Dendritic cell treated with granulocyte-macrophage colony-stimulating factor and Interleukin-4, amounts not matched to agents 40 ng/mL and 50 ng/mL, for 4 days (primary cell): ENCODE measurements at regions not wholly inside any gene's neighbourhood (a gene's known extent, or its start where the extent isn't known, plus 50 kb on each side); places are given as distances from the start of the nearest gene placed in this dataset.

Source experiments
- H3K27ac Mint-ChIP-seq: one replicate; pipeline ENCODE4 v1.8.0; 2022; ENCODE audit warnings: mild to moderate bottlenecking, mixed read lengths
- H3K27me3 Mint-ChIP-seq: one replicate; pipeline ENCODE4 v1.8.0; 2022; ENCODE audit warnings: mild to moderate bottlenecking, mixed read lengths
- H3K36me3 Mint-ChIP-seq: one replicate; pipeline ENCODE4 v1.8.0; 2022; ENCODE audit warnings: low read depth, mixed read lengths
- H3K4me1 Mint-ChIP-seq: one replicate; pipeline ENCODE4 v1.8.0; 2022; ENCODE audit warnings: low read depth, mixed read lengths
- H3K4me3 Mint-ChIP-seq: one replicate; pipeline ENCODE4 v1.8.0; 2022; ENCODE audit warnings: mild to moderate bottlenecking, moderate library complexity, mixed read lengths
- H3K9me3 Mint-ChIP-seq: one replicate; pipeline ENCODE4 v1.8.0; 2022; ENCODE audit warnings: mixed read lengths
- intact Hi-C: fragments of 100-400 bp; cut with micrococcal nuclease; formaldehyde crosslinking; loops from one replicate; pipeline ENCODE4 v1.15.0; 2022

GRCh38 chr6:158869826-158870648 lies 50.9 kb upstream of the EZR start:
- intact Hi-C loops = loop anchor here (1.0 kb wide), 2 partner anchors 17 to 52 kb away; no protein-coding TSS in a partner anchor
- no peaks in the 10 kb centered on the region for H3K9me3 Mint-ChIP-seq

DNA sequence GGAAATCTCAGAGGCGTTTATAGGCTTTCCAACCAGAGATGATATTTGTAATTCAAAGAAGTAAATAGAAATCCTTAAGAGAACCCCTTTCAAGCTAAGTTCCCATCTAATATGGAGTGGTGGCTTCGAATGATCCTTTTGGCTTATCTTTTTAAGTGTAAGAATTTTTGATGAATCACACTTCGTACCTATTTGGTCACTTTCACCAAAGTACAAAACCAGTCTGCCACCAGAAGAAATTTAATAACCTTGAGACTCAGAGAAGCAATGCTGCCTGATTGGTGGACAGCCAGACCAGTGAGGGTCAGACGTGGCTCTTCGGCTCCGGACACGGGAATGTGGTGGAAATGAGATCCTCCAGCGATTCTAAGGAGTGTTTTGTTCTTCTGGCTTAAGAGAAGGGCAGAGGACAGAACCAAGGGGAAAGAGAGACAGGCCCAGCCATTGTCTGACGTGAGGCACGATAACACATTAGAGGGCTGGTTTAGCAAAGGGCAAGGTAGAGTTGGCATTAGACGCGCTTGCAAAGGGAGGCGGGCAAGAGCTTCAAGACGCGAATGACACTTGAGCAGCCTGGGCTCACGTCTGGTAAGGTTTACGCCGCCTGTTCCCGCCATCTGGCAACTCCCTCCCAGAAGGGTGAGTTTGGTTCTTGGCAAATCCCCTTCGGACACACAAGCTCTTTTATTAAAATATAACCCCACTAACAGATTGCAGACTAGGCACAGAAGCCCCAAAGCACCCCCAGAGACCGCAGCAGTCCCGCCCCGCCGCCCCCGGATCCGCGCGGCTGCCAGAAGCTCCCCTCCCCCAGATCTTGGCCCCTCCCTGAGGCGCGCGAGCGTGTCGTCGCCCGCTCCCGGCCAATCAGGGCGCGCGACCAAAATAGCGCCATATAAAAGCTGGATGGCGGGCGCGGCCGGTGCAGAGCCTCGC lies 50.0 kb upstream of the EZR start:
- H3K9me3 Mint-ChIP-seq = no peaks in the 10 kb centered on the region
- peaks cover 5% of the 10 kb centered on the region for H3K27me3 Mint-ChIP-seq
- peak overlapping the region; percentile 98 for H3K27ac Mint-ChIP-seq
- H3K36me3 Mint-ChIP-seq = no peaks in the 10 kb centered on the region
- intact Hi-C loops = loop anchor here (1.0 kb wide), 2 partner anchors 16 to 51 kb away; no protein-coding TSS in a partner anchor
- H3K4me3 Mint-ChIP-seq = peak overlapping the region; percentile 80
- peaks cover 35% of the 10 kb centered on the region for H3K4me1 Mint-ChIP-seq

More at GRCh38 chr6:158869826-158870648, 50.9 kb upstream of the EZR start:
- Mint-ChIP-seq H3K4me3 (peak overlapping the region; percentile 80), H3K36me3 (no peaks in the 10 kb centered on the region), H3K27me3 (peaks cover 7% of the 10 kb centered on the region), H3K27ac (peak overlapping the region; percentile 98), H3K4me1 (peaks cover 35% of the 10 kb centered on the region)
